ENCODE measurements at regions not wholly inside any gene's neighbourhood (a gene's known extent, or its start where the extent isn't known, plus 50 kb on each side); places are given as distances from the start of the nearest gene placed in this dataset.

- TF ChIP-seq, protein P1, sequence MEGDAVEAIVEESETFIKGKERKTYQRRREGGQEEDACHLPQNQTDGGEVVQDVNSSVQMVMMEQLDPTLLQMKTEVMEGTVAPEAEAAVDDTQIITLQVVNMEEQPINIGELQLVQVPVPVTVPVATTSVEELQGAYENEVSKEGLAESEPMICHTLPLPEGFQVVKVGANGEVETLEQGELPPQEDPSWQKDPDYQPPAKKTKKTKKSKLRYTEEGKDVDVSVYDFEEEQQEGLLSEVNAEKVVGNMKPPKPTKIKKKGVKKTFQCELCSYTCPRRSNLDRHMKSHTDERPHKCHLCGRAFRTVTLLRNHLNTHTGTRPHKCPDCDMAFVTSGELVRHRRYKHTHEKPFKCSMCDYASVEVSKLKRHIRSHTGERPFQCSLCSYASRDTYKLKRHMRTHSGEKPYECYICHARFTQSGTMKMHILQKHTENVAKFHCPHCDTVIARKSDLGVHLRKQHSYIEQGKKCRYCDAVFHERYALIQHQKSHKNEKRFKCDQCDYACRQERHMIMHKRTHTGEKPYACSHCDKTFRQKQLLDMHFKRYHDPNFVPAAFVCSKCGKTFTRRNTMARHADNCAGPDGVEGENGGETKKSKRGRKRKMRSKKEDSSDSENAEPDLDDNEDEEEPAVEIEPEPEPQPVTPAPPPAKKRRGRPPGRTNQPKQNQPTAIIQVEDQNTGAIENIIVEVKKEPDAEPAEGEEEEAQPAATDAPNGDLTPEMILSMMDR (IDR thresholded peaks at IDR 0.05; ENCODE audit: low read depth, low read length): no peak
- Histone ChIP-seq H3K27me3 (ENCODE audit: insufficient read depth, low read depth, severe bottlenecking) (peaks cover 77% of the 10 kb centered on the region), H3K36me3 (no peaks in the 10 kb centered on the region), H3K27ac (no peak overlapping the region), H3K4me3 (ENCODE audit: low read depth, low read length) (no peak overlapping the region), H3K9me3 (ENCODE audit: severe bottlenecking) (no peaks in the 10 kb centered on the region)
- DNase-seq: no peak
Measured at GRCh38 chr13:27371932-27372331, 52.5 kb upstream of the GTF3A start.

DNA sequence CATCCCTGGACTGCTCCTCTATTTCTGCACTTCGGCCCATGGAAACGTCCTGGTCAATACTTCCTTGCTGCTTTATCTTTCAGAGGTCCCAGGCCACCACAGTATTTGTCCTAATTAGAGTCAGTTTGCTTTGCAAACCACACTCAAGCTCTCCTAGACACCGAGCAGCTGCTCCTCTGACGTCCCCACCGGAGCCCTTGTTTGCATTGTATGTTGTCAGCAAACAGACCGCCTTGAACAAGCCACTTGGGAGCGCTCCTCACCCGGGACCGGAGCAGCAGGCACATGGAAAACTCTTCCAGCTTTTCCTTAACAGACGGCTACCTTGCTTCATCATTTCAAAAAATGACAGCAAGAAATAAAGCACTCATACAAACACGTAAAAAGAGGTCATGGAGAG, 51.5 kb upstream of the GTF3A start:
- Histone ChIP-seq H3K36me3 (no peaks in the 10 kb centered on the region), H3K9me3 (ENCODE audit: severe bottlenecking) (no peaks in the 10 kb centered on the region), H3K4me3 (ENCODE audit: low read depth, low read length) (no peak overlapping the region), H3K27me3 (ENCODE audit: insufficient read depth, low read depth, severe bottlenecking) (peaks cover 82% of the 10 kb centered on the region), H3K27ac (no peak overlapping the region)
- peak; percentile 73 for DNase-seq
- TF ChIP-seq, protein P1 (IDR thresholded peaks at IDR 0.05; ENCODE audit: low read depth, low read length): peak; percentile 59

DNA sequence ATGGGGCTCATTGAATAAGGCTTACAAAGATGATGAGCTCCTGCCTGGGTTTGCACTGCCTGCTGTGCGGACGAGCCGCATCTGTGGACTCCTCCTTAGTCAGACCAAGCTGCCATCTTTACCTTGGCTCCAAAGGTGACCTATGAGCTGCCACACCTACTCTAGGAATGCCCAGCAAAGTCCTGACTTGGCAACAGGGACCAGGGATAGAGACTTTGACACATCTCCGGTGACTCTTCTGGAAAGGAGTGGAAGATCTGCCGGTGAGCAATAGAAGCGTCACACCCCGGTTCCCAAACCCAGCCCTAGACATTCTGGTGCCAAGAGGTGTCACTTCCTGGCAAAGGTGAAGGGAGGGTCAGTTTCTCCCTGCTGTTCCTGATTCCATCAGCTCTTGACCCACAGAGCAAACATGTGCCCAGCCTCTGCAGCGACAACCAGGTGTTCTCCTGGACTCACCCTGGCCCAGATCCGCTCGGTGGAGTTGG, 50.2 kb upstream of the GTF3A start:
- Histone ChIP-seq H3K4me3 (ENCODE audit: low read depth, low read length) (no peak overlapping the region), H3K36me3 (no peaks in the 10 kb centered on the region), H3K9me3 (ENCODE audit: severe bottlenecking) (no peaks in the 10 kb centered on the region), H3K27me3 (ENCODE audit: insufficient read depth, low read depth, severe bottlenecking) (peaks cover 80% of the 10 kb centered on the region), H3K27ac (no peak overlapping the region)
- TF ChIP-seq, protein P1 (IDR thresholded peaks at IDR 0.05; ENCODE audit: low read depth, low read length): no peak
- DNase-seq: no peak
